HEK293 (cell line): ENCODE measurements at regions not wholly inside any gene's neighbourhood (a gene's known extent, or its start where the extent isn't known, plus 50 kb on each side); places are given as distances from the start of the nearest gene placed in this dataset.

Experiments used
- CTCF ChIA-PET: fragments of 350-600 bp; formaldehyde crosslinking; extraction: SDS; loops from one replicate; lab custom pipeline; 2021; ENCODE audit warnings: antibody characterized with exemption; lab: Yijun Ruan, JAX
- POLR2A ChIA-PET: fragments of 300-600 bp; formaldehyde crosslinking; extraction: SDS; loops from one replicate; lab custom pipeline; 2020; ENCODE audit warnings: antibody characterized with exemption, inconsistent platforms; lab: Yijun Ruan, JAX
- H3K27ac ChIP-seq: fragments of 200-500 bp; sonication (Bioruptor generic); 2 replicates; pipeline ENCODE4 v1.5.1; 2014; ENCODE audit warnings: low read depth, low read length, control low read depth, inconsistent platforms; ENCODE audit errors: extremely low read depth
- H3K36me3 ChIP-seq, 2 experiments: fragments of 200-500 bp in 1 of 2; sonication (Bioruptor generic) in 1 of 2; 1 replicate in 1 of 2; 2 replicates in 1 of 2; pipeline ENCODE4 v1.5.1; 2014 to 2017; ENCODE audit warnings: inconsistent platforms in 2 of 2, low read length in 2 of 2; ENCODE audit not compliant: control insufficient read depth in 2 of 2, insufficient read depth in 1 of 2
- H3K4me1 ChIP-seq: fragments of 200-500 bp; sonication (Bioruptor generic); 2 replicates; pipeline ENCODE4 v1.5.1; 2014; ENCODE audit warnings: mild to moderate bottlenecking, low read length, inconsistent platforms; ENCODE audit not compliant: control insufficient read depth, insufficient read depth
- H3K4me3 ChIP-seq: 2 replicates; pipeline ENCODE4 v1.5.1; 2011; ENCODE audit warnings: low read depth, mild to moderate bottlenecking, control low read depth, low read length, moderate library complexity
- H3K9me3 ChIP-seq: fragments of 200-500 bp; sonication (Bioruptor generic); 2 replicates; pipeline ENCODE4 v1.5.1; 2014; ENCODE audit warnings: low read depth, low read length, inconsistent platforms; ENCODE audit not compliant: control insufficient read depth, insufficient read depth
- BCL11B ChIP-seq: fragments of 450-650 bp; formaldehyde crosslinking; IDR thresholded peaks from 2 replicates; pipeline ENCODE4 v1.5.1; 2016; ENCODE audit warnings: low read depth, missing biosample characterization, missing genetic modification characterization
- HOXD13 ChIP-seq: sonication (generic); formaldehyde crosslinking; IDR thresholded peaks from 2 replicates; pipeline ENCODE4 v1.8.0; 2022; ENCODE audit warnings: missing genetic modification reagents, borderline replicate concordance
- KLF1 ChIP-seq: fragments of 450-650 bp; formaldehyde crosslinking; IDR thresholded peaks from 2 replicates; pipeline ENCODE4 v1.5.1; 2016; ENCODE audit warnings: missing biosample characterization, missing genetic modification characterization
- MYNN ChIP-seq: fragments of 450-650 bp; formaldehyde crosslinking; IDR thresholded peaks from 2 replicates; pipeline ENCODE4 v1.5.1; 2016; ENCODE audit warnings: missing biosample characterization, missing genetic modification characterization, borderline replicate concordance
- SETDB1 ChIP-seq: IDR thresholded peaks from one replicate; pipeline ENCODE4 v1.6.1; 2017; ENCODE audit warnings: mild to moderate bottlenecking, low read length, moderate library complexity, mixed read lengths; ENCODE audit not compliant: insufficient read length
- ZBTB20 ChIP-seq: fragments of 450-650 bp; formaldehyde crosslinking; IDR thresholded peaks from 2 replicates; pipeline ENCODE4 v1.5.1; 2016; ENCODE audit warnings: missing biosample characterization, missing genetic modification characterization
- ZEB2 ChIP-seq: fragments of 450-650 bp; formaldehyde crosslinking; IDR thresholded peaks from 2 replicates; pipeline ENCODE4 v1.5.1; 2016; ENCODE audit warnings: missing biosample characterization, missing genetic modification characterization
- ZNF112 ChIP-seq: fragments of 450-650 bp; formaldehyde crosslinking; IDR thresholded peaks from 2 replicates; pipeline ENCODE4 v1.5.0; 2017; ENCODE audit warnings: missing biosample characterization, missing genetic modification characterization
- ZNF157 ChIP-seq: fragments of 450-650 bp; formaldehyde crosslinking; IDR thresholded peaks from 2 replicates; pipeline ENCODE4 v1.5.1; 2016; ENCODE audit warnings: missing biosample characterization, missing genetic modification characterization
- ZNF341 ChIP-seq: fragments of 450-650 bp; formaldehyde crosslinking; IDR thresholded peaks from 2 replicates; pipeline ENCODE4; 2016; ENCODE audit warnings: low read depth, missing biosample characterization, missing genetic modification characterization
- ZNF354C ChIP-seq: fragments of 450-650 bp; formaldehyde crosslinking; IDR thresholded peaks from 2 replicates; pipeline ENCODE4 v1.5.1; 2016; ENCODE audit warnings: missing biosample characterization, missing genetic modification characterization, low read depth, borderline replicate concordance
- ZNF362 ChIP-seq: fragments of 450-650 bp; formaldehyde crosslinking; IDR thresholded peaks from 2 replicates; pipeline ENCODE4 v1.5.1; 2016; ENCODE audit warnings: missing biosample characterization, missing genetic modification characterization
- ZNF449 ChIP-seq: fragments of 450-650 bp; formaldehyde crosslinking; IDR thresholded peaks from 2 replicates; pipeline ENCODE4 v1.5.1; 2017; ENCODE audit warnings: missing biosample characterization, mild to moderate bottlenecking, missing genetic modification characterization, moderate library complexity
- ZNF544 ChIP-seq: fragments of 450-650 bp; formaldehyde crosslinking; IDR thresholded peaks from 2 replicates; pipeline ENCODE4 v1.5.0; 2017; ENCODE audit warnings: missing biosample characterization, missing genetic modification characterization
- ZNF560 ChIP-seq: fragments of 450-650 bp; formaldehyde crosslinking; IDR thresholded peaks from 2 replicates; pipeline ENCODE4 v1.5.1; 2017; ENCODE audit warnings: missing biosample characterization, missing genetic modification characterization, borderline replicate concordance
- ZNF585B ChIP-seq: fragments of 450-650 bp; formaldehyde crosslinking; IDR thresholded peaks from 2 replicates; pipeline ENCODE4 v1.5.1; 2016; ENCODE audit warnings: missing biosample characterization, missing genetic modification characterization
- ZNF621 ChIP-seq: fragments of 450-650 bp; formaldehyde crosslinking; IDR thresholded peaks from 2 replicates; pipeline ENCODE4 v1.5.1; 2017; ENCODE audit warnings: missing biosample characterization, missing genetic modification characterization
- ZNF654 ChIP-seq: fragments of 450-650 bp; formaldehyde crosslinking; IDR thresholded peaks from 2 replicates; pipeline ENCODE4 v1.5.1; 2016; ENCODE audit warnings: low read depth, missing biosample characterization, missing genetic modification characterization
- ZNF660 ChIP-seq: fragments of 450-650 bp; IDR thresholded peaks from 2 replicates; pipeline ENCODE4 v1.5.1; 2018; ENCODE audit warnings: missing biosample characterization, mild to moderate bottlenecking, missing genetic modification characterization
- ZNF664 ChIP-seq: fragments of 450-650 bp; formaldehyde crosslinking; IDR thresholded peaks from 2 replicates; pipeline ENCODE4 v1.5.1; 2016; ENCODE audit warnings: missing biosample characterization, missing genetic modification characterization
- ZNF701 ChIP-seq: fragments of 450-650 bp; formaldehyde crosslinking; IDR thresholded peaks from 2 replicates; pipeline ENCODE4 v1.5.1; 2016; ENCODE audit warnings: missing biosample characterization, missing genetic modification characterization
- ZNF747 ChIP-seq: fragments of 450-650 bp; formaldehyde crosslinking; IDR thresholded peaks from 2 replicates; pipeline ENCODE4 v1.5.1; 2016; ENCODE audit warnings: missing biosample characterization, missing genetic modification characterization
- ZNF777 ChIP-seq: fragments of 450-650 bp; formaldehyde crosslinking; IDR thresholded peaks from 2 replicates; pipeline ENCODE4 v1.5.1; 2017; ENCODE audit warnings: missing biosample characterization, missing genetic modification characterization, borderline replicate concordance
- ZNF791 ChIP-seq: fragments of 450-650 bp; formaldehyde crosslinking; IDR thresholded peaks from 2 replicates; pipeline ENCODE4 v1.5.1; 2016; ENCODE audit warnings: missing biosample characterization, missing genetic modification characterization
- ZNF830 ChIP-seq: fragments of 450-650 bp; IDR thresholded peaks from 2 replicates; pipeline ENCODE4 v1.5.0; 2018; ENCODE audit warnings: missing biosample characterization, missing genetic modification characterization, low read depth, mild to moderate bottlenecking, moderate library complexity
- TF ChIP-seq, protein P1 (sequence below): fragments of 450-650 bp; IDR thresholded peaks from 2 replicates; pipeline ENCODE4 v1.5.1; 2018; ENCODE audit warnings: missing biosample characterization, missing genetic modification characterization
- TF ChIP-seq, protein P2 (sequence below): fragments of 450-650 bp; formaldehyde crosslinking; IDR thresholded peaks from 2 replicates; pipeline ENCODE4 v1.5.1; 2016; ENCODE audit warnings: missing biosample characterization, missing genetic modification characterization
- TF ChIP-seq, protein P3 (sequence below): IDR thresholded peaks from 2 replicates; pipeline ENCODE4 v1.6.1; 2011; ENCODE audit warnings: mild to moderate bottlenecking, low read depth, low read length, borderline replicate concordance
- TF ChIP-seq, protein P4 (sequence below): fragments of 450-650 bp; formaldehyde crosslinking; IDR thresholded peaks from 2 replicates; pipeline ENCODE4 v1.5.1; 2017; ENCODE audit warnings: missing biosample characterization, missing genetic modification characterization

DNA sequence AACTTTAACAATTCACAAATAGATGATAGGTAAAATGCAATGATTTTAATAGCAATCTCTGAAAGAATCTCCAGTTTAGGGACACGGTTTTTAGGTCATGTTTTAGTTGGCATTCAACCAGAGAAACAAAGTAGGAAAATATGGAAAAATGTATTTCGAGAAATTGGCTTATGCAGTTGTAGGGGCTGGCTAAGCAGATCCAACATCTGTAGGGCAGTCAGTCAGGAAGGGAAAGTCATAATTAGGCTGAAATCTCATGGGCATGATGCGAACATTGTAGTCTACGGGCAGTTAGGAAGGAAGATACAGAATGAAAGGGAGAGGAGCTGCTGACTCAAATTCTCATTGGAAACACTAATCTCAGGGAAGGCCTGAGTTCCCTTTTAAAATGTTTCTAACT lies 1276.0 kb upstream of the ADGRL4 start (continued):
- TF ChIP-seq, protein P1, sequence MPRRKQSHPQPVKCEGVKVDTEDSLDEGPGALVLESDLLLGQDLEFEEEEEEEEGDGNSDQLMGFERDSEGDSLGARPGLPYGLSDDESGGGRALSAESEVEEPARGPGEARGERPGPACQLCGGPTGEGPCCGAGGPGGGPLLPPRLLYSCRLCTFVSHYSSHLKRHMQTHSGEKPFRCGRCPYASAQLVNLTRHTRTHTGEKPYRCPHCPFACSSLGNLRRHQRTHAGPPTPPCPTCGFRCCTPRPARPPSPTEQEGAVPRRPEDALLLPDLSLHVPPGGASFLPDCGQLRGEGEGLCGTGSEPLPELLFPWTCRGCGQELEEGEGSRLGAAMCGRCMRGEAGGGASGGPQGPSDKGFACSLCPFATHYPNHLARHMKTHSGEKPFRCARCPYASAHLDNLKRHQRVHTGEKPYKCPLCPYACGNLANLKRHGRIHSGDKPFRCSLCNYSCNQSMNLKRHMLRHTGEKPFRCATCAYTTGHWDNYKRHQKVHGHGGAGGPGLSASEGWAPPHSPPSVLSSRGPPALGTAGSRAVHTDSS (tag by site-specific recombination) = no peak
- TF ChIP-seq, protein P2, sequence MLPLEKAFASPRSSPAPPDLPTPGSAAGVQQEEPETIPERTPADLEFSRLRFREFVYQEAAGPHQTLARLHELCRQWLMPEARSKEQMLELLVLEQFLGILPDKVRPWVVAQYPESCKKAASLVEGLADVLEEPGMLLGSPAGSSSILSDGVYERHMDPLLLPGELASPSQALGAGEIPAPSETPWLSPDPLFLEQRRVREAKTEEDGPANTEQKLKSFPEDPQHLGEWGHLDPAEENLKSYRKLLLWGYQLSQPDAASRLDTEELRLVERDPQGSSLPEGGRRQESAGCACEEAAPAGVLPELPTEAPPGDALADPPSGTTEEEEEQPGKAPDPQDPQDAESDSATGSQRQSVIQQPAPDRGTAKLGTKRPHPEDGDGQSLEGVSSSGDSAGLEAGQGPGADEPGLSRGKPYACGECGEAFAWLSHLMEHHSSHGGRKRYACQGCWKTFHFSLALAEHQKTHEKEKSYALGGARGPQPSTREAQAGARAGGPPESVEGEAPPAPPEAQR (tag by site-specific recombination) = no peak

DNA sequence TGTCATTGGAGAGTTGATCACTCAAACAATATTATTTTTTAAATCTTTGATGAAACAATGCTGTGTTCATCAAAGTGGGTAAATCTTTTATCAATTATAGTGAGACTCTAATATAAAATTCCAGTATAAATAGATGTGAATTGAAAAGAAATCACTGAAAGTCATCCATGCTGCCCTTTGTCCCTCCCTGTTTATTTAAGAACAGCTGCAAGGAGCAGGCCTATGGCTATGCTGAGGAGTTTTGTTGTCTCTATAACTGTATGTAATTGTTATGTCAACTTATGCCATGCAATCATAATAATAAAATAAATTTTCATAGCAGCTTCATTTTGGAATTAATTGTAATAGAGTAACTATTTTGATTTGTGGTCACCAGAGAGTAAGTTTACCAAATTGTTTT lies 1272.4 kb upstream of the ADGRL4 start:
- no peak overlapping the region for H3K27ac ChIP-seq
- no peaks in the 10 kb centered on the region for H3K4me1 ChIP-seq
- H3K4me3 ChIP-seq = no peak overlapping the region
- H3K9me3 ChIP-seq = no peaks in the 10 kb centered on the region
- TF ChIP-seq, protein P3, sequence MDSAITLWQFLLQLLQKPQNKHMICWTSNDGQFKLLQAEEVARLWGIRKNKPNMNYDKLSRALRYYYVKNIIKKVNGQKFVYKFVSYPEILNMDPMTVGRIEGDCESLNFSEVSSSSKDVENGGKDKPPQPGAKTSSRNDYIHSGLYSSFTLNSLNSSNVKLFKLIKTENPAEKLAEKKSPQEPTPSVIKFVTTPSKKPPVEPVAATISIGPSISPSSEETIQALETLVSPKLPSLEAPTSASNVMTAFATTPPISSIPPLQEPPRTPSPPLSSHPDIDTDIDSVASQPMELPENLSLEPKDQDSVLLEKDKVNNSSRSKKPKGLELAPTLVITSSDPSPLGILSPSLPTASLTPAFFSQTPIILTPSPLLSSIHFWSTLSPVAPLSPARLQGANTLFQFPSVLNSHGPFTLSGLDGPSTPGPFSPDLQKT = no peak
- no peak for TF ChIP-seq ZNF830 (tag by site-specific recombination)
- TF ChIP-seq ZNF341 = no peak
- no peak for TF ChIP-seq ZBTB20 (tag by site-specific recombination)
- TF ChIP-seq ZNF701 (tag by site-specific recombination) = no peak
- TF ChIP-seq ZNF157 (tag by site-specific recombination) = no peak
- TF ChIP-seq ZNF112 = no peak
- no peak for TF ChIP-seq ZNF354C (tag by site-specific recombination)
- TF ChIP-seq SETDB1 = no peak
- TF ChIP-seq ZNF791 (tag by site-specific recombination) = no peak
- no peak for TF ChIP-seq BCL11B (tag by site-specific recombination)
- no peak for TF ChIP-seq ZNF449 (tag by site-specific recombination)
- TF ChIP-seq ZNF585B (tag by site-specific recombination) = no peak
- no peak for TF ChIP-seq HOXD13
- TF ChIP-seq ZNF660 (tag by site-specific recombination) = no peak
- no peaks in the 10 kb centered on the region for H3K36me3 ChIP-seq
- POLR2A ChIA-PET = no interaction called here
- CTCF ChIA-PET = no interaction called here

DNA sequence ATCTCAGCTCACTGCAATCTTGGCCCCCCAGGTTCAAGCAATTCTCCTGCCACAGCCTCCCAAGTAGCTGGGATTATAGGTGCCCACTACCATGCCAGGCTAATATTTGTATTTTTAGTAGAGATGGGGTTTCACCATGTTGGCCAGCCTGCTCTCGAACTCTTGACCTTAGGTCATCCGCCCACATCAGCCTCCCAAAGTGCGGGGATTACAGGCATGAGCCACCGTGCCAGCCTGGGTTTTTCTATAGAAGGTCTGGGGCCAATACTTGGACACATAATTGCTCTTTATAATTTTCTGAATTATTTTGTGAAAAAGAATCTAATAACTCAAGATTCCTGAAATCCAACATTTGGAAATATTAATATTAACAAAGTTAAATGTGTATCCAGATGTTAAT lies 1267.7 kb upstream of the ADGRL4 start:
- ChIA-PET POLR2A (interaction anchor here (0.7 kb wide), 1 partner anchor 59 kb away, joined by 7 read pairs; no protein-coding TSS in a partner anchor), CTCF (no interaction called here)
- H3K36me3 ChIP-seq = no peaks in the 10 kb centered on the region
- H3K9me3 ChIP-seq = no peaks in the 10 kb centered on the region
- no peaks in the 10 kb centered on the region for H3K4me1 ChIP-seq
- no peak overlapping the region for H3K27ac ChIP-seq
- no peak overlapping the region for H3K4me3 ChIP-seq
- TF ChIP-seq KLF1 (tag by site-specific recombination) (no peak), ZNF544 (no peak), ZNF621 (tag by site-specific recombination) (no peak), ZNF747 (no peak), ZEB2 (tag by site-specific recombination) (no peak), ZNF664 (no peak), MYNN (tag by site-specific recombination) (no peak), ZNF560 (tag by site-specific recombination) (no peak), ZNF654 (tag by site-specific recombination) (no peak), ZNF362 (tag by site-specific recombination) (no peak), BCL11B (tag by site-specific recombination) (no peak), ZNF777 (tag by site-specific recombination) (no peak)
- TF ChIP-seq, protein P4, sequence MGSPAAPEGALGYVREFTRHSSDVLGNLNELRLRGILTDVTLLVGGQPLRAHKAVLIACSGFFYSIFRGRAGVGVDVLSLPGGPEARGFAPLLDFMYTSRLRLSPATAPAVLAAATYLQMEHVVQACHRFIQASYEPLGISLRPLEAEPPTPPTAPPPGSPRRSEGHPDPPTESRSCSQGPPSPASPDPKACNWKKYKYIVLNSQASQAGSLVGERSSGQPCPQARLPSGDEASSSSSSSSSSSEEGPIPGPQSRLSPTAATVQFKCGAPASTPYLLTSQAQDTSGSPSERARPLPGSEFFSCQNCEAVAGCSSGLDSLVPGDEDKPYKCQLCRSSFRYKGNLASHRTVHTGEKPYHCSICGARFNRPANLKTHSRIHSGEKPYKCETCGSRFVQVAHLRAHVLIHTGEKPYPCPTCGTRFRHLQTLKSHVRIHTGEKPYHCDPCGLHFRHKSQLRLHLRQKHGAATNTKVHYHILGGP (tag by site-specific recombination) = no peak
